Fibroblast of gingiva (primary cell): ENCODE measurements at regions not wholly inside any gene's neighbourhood (a gene's known extent, or its start where the extent isn't known, plus 50 kb on each side); places are given as distances from the start of the nearest gene placed in this dataset.
"Not testable (repeated sequence)": the region's sequence is repeated elsewhere in the genome, so short reads cannot be mapped to it uniquely, and the experiment has no call there.

Experiments used
- DNase-seq: peaks from one replicate; pipeline ENCODE4 v3.0.0-alpha.2; 2011; ENCODE audit warnings: low read depth

DNA sequence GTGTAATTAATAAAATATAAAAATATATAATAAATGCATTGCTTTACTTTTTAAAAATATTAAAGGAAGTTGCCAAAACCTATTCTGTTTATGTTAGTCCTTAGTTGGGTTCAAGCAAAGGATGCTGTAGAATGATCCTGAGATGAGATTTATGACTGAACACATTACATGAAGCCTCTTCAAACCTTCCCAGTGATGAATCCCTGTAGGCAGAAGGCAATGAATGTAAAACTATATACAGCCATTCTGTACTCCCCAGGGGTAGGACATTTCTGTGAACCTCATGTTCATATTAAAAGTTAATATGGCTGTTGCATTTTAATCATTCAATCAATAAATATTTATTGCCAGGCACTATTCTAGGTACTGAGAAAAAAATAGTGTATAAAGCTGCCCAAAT lies 166.0 kb downstream of the RFPL4B start:
- no peak for DNase-seq

DNA sequence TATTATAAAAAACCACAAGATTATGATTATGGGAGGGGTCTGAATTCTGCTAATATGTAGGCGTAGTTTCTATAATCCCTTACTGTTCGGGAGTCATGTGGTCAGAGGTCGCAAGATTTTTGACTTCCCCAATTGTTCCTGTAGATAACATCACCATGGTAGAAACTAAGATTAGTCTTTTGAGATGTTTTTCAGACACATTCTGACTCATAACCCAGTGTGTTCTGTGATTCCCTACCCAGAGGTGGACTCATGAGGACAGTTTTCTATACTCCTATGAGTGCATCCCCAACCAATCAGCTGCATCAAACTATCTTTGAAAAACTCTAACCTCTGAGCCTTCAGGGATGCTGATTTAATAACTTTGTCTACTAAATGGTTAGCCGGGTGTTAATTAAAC lies 175.5 kb downstream of the RFPL4B start:
- no peak for DNase-seq

DNA sequence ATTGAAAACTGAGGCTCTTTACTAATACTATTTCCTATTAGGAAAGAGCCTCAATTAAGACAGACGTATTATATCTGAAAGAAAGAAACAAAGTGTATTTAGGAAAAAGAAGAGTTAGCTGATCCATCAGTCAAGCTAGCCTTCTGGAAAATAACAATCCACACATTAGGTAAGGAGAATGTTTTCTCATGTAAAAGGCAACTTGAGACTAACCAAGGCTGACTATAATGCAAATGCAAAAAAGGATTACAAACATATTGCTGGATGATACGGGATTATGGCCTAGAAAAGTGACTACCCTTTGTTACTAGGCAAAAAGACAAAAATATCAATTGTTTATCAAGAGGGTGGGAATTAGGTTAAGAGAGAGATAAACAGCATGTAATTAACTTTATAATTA lies 176.9 kb downstream of the RFPL4B start:
- no peak for DNase-seq

DNA sequence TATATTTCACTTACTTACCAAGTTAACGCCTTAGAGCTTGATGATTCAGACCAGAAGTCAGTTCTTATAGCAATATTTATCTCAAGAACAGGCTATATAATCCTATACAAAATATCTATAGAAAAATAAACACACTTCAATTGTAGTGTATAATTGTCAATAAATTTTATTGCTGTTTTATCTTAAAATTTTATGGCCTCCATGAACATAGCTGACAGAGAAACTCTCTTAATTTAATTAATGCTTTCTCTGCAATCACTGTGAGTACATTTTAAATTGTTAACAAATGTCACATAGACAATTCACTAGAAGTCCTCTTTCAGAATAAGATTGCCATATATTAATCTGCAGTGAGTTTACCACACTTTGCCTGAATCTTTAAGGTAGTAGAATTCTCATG lies 178.6 kb downstream of the RFPL4B start:
- DNase-seq: no peak

DNA sequence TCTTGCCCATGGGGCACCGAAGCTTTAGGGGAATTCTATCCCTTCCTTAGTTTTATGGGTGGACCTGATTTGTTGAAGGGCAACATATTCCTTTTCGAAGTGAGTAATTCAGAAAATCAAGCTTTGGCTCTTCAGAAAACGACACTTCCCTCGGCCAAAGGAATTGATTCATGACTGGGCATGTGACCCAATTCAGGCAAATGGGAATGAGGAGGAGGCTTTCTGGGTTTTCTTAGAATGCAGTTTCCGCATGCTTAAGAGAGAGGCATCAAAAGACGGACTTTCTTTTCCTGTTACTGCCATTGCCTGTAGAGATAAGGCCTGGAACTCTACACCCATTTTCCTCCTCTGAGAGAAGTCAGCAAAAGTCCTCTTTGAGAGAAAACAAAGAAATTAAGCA lies 179.5 kb downstream of the RFPL4B start:
- no peak for DNase-seq

DNA sequence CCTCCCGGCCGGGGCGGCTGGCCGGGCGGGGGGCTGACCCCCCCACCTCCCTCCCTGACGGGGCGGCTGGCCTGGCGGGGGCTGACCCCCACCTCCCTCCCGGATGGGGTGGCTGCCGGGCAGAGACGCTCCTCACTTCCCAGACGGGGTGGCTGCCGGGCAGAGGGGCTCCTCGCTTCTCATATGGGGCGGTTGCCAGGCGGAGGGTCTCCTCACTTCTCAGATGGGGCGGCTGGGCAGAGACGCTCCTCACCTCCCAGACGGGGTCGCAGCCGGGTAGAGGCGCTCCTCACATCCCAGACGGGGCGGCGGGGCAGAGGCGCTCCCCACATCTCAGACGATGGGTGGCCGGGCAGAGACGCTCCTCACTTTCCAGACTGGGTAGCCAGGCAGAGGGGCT lies 181.2 kb downstream of the RFPL4B start:
- DNase-seq: not testable (repeated sequence)

DNA sequence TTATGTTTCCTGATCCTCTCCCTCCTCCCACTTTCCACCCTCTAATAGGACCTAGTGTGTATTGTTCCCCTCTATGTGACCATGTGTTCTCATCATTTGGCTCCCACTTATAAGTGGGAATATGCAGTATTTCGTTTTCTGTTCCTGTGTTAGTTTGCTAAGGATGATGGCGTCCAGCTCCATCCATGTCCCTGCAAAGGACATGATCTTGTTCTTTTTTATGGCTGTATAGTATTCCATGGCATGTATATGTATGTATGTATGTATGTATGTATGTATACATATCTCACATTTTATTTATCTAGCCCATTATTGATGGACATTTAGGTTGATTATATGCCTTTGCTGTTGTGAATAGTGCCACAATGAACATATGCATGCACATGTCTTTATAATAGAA lies 188.7 kb downstream of the RFPL4B start:
- DNase-seq: no peak

DNA sequence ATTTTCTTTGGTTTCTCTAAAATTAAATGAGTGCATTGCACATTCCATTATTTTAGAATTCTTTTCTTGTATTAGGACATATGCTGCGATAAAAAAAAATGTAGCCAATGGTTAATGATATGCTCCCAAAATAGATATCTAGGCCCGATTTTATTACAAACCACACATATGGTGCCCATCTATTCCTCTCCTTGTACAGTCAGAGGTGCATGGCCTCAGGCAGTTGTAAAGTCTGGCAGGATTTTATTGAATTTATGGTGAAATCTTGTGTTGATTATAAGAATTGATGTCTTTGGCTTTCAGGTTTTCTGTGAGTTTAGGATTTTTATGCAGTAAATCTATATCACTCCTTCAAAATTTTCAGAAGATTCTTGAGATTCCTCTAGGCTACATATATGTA lies 192.2 kb downstream of the RFPL4B start:
- peak; percentile 46 for DNase-seq

DNA sequence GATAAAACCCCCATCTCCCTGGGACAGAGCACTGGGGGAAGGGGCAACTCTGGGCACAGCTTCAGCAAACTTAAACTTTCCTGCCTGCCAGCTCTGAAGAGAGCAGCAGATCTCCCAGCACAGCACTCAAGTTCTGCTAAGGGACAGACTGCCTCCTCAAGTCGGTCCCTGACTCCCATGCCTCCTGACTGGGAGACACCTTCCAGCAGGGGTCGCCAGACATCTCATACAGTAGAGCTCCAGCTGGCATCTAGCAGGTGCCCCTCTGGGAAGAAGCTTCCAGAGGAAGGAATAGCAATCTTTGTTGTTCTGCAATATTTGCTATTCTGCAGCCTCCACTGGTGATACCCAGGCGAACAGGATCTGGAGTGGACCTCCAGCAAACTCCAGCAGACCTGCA lies 194.7 kb downstream of the RFPL4B start:
- not testable (repeated sequence) for DNase-seq

DNA sequence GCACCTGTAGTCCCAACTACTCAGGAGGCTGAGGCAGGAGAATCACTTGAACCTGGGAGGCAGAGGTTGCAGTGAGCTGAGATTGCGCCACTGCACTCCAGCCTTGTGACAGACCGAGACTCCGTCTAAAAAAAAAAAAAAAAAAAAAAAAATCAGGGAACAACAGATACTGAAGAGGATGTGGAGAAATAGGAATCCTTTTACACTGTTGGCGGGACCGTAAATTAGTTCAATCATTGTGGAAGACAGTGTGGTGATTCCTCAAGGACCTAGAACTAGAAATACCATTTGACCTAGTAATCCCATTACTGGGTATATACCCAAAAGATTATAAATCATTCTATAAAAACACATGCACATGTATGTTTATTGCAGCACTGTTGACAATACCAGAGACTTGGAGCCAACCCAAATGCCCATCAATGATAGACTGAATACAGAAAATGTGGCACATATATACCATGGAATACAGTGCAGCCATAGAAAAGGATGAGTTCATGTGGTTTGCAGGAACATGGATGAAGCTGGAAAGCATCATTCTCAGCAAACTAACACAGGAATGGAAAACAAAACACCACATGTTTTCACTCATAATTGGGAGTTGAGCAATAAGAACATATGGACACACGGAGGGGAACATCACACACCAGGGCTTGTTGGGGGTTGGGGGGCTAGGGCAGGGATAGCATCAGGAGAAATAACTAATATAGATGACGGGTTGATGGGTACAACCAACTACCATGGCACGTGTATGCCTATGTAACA lies 200.4 kb downstream of the RFPL4B start:
- peak; percentile 38 for DNase-seq

DNA sequence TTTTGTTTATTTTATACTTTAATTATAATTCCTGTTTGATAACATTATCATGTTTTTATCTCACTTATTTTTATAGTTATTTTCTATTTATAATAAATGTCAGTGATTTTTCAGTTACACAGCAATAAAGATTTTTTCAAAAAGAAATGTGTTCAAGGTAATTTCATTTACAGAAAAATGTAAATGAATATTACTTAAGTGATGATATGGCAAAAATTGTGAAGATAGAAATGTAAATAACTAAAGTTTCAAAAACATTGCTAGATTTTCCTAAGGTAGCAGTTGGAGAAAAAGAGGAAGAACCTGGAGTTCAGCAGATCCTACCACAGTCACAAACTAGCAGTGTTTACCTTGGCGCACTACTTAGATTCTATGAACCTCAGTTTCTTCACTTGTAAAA lies 202.6 kb downstream of the RFPL4B start:
- DNase-seq: no peak

DNA sequence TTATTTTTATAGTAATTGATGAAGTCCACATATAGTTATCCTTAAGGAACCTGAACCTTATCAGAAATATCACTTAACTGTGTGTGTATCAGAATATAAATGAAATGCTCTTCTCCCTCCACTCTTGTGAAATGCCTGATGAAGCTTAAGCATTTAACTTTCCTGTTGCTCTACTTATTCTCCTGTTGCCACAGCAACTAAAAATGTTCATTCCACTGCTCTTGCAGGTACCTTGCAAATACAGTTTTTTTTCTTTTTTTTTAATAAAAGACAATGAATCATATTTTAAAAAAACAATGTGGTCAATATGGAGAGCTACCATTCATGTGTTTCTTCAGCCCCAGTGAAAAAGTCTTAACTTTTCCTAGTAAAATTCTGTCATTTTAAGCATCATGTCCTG lies 210.3 kb downstream of the RFPL4B start:
- DNase-seq: no peak

DNA sequence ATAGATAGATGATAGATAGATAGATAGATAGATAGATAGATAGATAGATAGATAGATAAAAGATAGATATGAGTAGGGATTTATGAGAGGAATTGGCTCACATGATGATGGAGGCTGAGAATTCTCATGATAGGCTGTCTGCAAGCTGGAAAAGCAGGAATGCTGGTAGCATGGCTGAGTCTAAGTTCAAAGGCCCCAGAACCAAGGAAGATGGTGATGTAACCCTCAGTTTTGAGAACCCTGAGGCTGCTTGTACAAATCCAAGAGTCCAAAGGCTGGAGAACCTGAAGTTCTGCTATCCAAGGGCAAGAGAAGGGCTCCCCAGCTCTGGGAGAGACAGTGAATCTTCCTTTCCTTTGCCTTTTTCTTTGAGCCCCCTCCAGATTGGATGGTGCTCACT lies 210.8 kb downstream of the RFPL4B start:
- DNase-seq: no peak

DNA sequence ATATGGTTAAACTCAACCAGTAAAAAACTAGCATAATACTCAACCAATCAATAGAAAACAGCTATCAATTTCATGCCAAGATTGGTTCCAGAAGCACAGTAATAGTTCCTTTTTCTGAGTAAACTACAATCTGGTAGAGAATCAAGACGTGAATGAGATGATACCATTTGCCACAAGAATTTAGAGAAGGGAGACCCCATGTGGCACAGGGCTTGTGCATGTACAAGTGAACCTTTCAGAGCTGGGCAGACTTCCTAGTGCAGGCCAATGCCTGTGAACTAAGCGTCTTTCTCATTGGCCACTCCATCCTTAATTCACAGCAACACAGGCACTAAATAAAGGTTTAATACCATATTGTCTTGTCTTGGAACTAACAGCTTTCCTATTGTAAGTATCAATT lies 213.5 kb downstream of the RFPL4B start:
- DNase-seq: no peak

DNA sequence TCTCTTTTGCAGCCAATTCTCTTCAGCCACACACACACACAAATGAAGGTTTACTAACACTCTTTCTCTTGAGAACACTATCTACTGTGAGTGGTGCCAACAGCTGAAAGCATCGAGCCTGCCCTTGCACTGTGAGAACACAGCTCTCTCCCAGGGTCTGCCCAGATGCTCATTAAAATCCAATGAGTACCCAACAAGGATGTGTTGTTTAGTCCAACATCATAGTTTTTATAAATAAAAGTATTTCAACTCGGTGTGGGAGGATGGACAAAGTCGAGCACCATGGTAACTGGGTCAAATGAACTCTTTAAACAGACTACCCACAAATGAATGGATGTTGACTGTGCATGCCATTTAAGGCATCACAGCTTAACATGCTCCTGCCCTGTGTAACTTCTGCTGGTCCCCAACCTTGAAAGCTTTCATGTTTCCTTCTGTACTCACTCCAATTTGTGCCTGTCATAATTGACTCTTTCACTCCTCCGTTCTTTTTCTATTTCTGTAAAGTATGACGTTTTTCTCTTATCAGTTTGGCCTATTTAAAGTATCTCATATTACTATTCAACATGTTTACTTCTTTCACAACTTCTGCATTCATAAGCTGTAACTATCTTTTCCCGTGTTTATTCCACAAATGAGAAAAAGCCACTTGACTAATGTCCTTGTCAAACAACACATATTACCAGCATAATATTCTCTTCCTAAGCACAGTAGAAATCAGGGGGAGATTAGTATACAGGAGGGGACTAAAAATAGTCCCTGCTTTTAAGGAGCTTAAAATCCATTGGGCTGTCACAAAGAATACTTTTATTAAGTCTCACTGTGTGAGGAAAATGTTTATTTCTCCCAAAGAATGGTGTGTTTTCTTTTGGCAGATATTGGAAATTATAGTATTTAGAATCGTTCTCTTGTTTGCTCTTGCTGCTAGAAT lies 215.4 kb downstream of the RFPL4B start:
- peak; percentile 17 for DNase-seq

DNA sequence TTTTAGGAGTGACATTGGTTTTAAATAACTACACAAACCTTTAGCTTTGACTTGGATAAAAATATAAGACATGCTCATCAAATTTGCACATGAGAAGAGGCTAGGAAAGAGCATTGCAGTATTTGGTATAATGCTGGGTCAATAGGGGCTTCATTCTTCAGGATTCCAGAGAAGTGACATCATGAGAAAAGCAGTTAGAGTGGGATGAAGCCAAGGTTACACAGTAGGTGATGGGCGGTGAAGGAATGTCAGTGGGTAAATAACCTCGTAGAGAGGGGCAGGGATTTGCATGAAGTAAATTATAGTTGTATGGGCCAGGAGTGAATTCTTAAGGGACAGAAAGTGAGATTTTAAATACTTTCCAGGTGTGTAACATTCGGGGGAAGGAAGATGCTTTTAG lies 216.2 kb downstream of the RFPL4B start:
- DNase-seq: no peak

DNA sequence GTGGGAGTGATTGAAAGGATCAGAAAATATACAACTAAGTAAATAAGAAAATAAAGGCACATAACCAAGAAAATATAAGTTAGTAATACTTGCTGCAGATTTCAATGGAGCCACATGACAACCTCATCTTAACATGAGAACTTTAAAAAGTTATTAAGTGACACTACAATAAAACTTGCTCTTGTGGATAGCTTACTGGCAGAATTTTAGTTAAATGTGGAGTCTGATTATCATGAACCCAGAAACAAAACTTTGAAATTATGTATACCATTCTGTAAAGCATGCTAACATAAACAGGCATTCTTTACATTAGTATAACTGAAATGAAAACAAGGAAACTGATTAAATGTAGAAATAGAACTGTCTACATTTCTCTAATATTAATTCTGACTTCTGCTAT lies 220.9 kb downstream of the RFPL4B start:
- no peak for DNase-seq

DNA sequence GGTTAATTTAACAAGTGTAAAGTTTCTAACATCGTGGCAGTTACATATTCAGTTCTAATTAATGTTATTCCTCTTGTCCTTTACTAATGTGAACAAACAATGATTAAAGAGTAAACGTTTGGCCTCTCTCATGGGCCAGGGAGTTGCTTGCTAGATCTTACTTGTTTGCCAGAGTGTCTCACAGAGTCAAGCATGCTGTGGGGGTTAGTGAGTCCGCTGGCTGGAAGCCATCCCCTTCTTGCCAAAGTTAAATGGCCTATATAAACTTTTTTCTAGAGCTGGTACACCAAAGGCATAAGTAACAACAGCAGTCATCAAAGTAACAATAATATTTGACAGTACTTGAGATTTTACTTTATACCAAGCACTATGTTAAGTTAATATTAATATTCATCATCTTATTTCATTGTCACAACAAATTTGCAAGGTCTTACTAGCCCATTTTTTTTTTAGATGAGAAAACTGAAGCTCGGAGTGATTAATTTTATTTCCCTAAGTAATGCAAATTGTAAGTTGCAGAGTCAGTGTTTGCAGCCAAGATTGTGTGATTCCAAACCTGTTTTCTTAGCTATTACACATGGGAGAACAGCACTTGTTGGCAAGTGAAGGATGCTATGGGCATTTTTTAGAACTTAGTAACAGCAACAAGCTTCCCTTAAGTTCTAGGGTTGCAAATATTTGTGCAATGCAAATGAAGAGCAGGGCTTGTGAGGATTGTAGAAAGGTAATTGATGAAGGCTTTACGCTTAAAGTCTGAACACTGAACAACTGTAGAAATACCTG lies 224.5 kb downstream of the RFPL4B start:
- DNase-seq: peak; percentile 78

DNA sequence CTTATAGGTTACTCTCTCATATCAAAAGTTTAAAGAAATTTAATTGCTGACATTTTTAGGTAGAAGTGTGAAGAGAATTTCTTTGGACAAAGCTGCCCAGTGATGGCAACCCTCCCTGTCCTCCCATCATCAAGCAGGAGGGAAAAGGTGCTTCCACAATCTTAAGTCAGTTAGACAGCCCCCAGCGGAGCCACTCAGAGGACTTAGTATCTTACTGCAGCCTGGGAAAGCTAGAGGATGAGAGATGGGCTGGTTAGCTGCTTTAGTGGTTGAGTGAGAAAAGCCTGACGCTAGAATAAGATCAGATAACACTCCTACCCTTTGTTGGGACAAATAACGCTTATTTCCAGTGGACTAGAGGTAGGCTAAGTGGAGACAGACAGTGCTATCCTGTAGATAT lies 227.1 kb downstream of the RFPL4B start:
- no peak for DNase-seq

DNA sequence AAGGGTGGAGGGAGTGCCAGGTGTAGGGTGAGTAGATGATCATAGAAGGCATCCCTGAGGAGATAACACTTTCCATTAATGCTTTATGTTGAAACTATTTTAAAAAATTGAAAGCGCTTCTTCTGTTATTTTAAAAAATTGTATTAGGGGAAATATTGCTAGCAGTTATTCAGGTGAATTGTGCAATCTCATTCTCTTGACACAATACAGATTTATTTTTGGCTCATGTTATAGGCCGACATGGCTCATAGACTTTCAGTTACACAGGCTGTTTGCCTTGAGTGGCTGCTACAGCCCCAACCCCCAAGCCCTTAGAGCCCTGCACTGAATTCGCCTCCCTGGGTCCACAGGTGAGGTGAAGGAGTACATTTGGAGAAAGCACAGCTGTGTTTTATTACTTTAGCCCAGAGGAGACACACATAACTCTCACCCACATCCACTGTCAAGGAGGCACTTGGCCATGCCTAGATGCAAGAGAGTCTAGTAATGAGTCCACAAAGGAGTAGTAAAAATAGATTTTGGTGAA lies 228.2 kb downstream of the RFPL4B start:
- no peak for DNase-seq

DNA sequence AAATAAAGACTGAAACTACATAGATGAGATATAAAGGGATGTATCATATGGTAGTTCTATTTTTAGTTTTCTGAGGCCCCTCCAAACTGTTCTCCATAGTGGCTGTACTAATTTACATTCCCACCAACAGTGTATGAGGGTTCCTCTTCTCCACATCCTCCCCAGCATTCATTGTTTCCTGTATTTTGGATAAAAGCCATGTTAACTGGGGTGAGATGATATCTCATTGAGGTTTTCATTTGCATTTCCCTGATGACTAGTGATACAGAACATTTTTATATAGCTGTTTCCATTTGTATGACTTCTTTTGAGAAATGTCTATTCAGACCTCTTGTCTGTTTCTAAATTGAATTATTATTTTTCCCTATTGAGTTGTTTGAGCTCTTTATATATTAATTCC lies 229.3 kb downstream of the RFPL4B start:
- DNase-seq: no peak

DNA sequence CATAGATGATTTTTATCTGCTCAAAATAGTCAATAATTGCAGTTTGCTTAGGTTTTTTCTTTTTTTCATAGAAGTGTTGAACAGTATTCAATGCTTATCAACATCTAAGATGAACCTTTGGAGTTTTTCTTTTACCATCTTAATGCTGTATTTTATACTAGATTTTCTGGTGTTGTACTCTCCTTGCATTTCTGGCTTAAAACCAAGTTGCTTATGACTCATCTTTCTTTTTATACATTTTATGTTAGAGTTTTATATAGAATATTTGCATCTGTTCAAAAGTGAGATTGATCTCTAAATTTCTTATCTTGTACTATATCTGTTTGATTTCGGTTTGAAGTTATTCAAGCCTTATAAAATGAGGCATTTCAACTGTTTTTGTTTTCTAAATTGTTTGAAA lies 232.5 kb downstream of the RFPL4B start:
- DNase-seq: no peak
